ENCODE measurements at regions not wholly inside any gene's neighbourhood (a gene's known extent, or its start where the extent isn't known, plus 50 kb on each side); places are given as distances from the start of the nearest gene placed in this dataset.

- peak; percentile 3 for DNase-seq (ENCODE audit: low read depth)
Measured at GRCh38 chr1:229822026-229822425, 196.0 kb downstream of the URB2 start.

GRCh38 chr1:229825042-229825441 is 199.0 kb downstream of the URB2 start:
- H3K4me3 ChIP-seq (ENCODE audit: low read depth, low read length): no peak overlapping the region
- DNase-seq (ENCODE audit: low read depth): no peak
- TF ChIP-seq CTCF (IDR thresholded peaks at IDR 0.05; ENCODE audit: insufficient read depth, low read length): no peak

More at GRCh38 chr1:229822026-229822425, 196.0 kb downstream of the URB2 start:
- no peak for TF ChIP-seq CTCF (IDR thresholded peaks at IDR 0.05; ENCODE audit: insufficient read depth, low read length)
- no peak overlapping the region for H3K4me3 ChIP-seq (ENCODE audit: low read depth, low read length)

- H3K4me3 ChIP-seq (ENCODE audit: low read depth, low read length): no peak overlapping the region
- TF ChIP-seq CTCF (IDR thresholded peaks at IDR 0.05; ENCODE audit: insufficient read depth, low read length): no peak
- DNase-seq (ENCODE audit: low read depth): no peak
Measured at GRCh38 chr1:229828461-229828860, 202.4 kb downstream of the URB2 start.

- no peak for TF ChIP-seq CTCF (IDR thresholded peaks at IDR 0.05; ENCODE audit: insufficient read depth, low read length)
- H3K4me3 ChIP-seq (ENCODE audit: low read depth, low read length): no peak overlapping the region
- no peak for DNase-seq (ENCODE audit: low read depth)
Measured at GRCh38 chr1:229832695-229833094, 206.6 kb downstream of the URB2 start.

- H3K4me3 ChIP-seq (ENCODE audit: low read depth, low read length): no peak overlapping the region
- DNase-seq (ENCODE audit: low read depth): no peak
- TF ChIP-seq CTCF (IDR thresholded peaks at IDR 0.05; ENCODE audit: insufficient read depth, low read length): no peak
Measured at GRCh38 chr1:229834230-229834629, 208.2 kb downstream of the URB2 start.

GRCh38 chr1:229835226-229835625 is 209.2 kb downstream of the URB2 start:
- H3K4me3 ChIP-seq (ENCODE audit: low read depth, low read length): no peak overlapping the region
- DNase-seq (ENCODE audit: low read depth): no peak
- TF ChIP-seq CTCF (IDR thresholded peaks at IDR 0.05; ENCODE audit: insufficient read depth, low read length): no peak

- H3K4me3 ChIP-seq (ENCODE audit: low read depth, low read length): no peak overlapping the region
- DNase-seq (ENCODE audit: low read depth): no peak
- no peak for TF ChIP-seq CTCF (IDR thresholded peaks at IDR 0.05; ENCODE audit: insufficient read depth, low read length)
Measured at GRCh38 chr1:229836324-229836723, 210.3 kb downstream of the URB2 start.
